ENCODE measurements at regions not wholly inside any gene's neighbourhood (a gene's known extent, or its start where the extent isn't known, plus 50 kb on each side); places are given as distances from the start of the nearest gene placed in this dataset.

GRCh38 chr14:89024691-89025090 is 200.2 kb downstream of the TTC8 start:
- Mint-ChIP-seq H3K27ac (no peak overlapping the region), H3K4me1 (peaks cover 5% of the 10 kb centered on the region), H3K27me3 (peaks cover 83% of the 10 kb centered on the region), H3K9me3 (no peaks in the 10 kb centered on the region), H3K4me3 (no peak overlapping the region)
- DNase-seq (no peak), ATAC-seq (no peak)

DNA sequence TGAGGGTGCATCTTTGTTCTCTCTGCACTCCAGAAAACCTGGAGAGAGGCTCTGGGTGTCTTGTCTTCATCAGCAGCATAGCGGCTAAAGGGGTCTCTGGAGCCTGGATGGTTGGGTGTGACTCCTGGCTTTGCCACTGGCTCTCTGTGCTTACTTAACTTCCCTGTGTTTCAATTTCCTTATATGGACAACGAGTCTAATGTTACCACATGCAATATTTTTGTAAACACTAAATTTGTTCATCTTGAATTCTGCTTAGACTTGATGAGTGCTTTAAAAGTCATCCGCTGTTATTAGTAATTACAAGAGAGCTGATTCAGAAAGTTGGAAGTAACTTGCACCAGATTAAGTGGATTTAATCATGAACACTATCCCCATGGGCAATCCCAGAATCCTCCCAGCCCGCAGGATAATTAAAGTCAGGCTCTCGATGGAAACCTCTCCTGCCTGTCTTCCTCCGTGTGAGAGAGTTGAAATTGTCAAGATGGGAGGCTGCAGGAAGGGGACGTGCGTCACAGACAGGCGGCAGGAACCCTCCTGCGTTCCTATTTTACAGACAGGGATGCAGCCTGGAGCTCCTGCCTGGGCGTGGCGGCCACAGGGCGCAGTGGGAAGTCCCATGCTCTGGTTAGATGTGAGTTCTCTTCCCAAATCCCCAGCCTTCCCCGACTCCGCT is 201.2 kb downstream of the TTC8 start:
- Mint-ChIP-seq H3K9me3 (no peaks in the 10 kb centered on the region), H3K27me3 (peaks cover 94% of the 10 kb centered on the region), H3K4me3 (no peak overlapping the region), H3K4me1 (peaks cover 5% of the 10 kb centered on the region), H3K27ac (no peak overlapping the region)
- no peak for ATAC-seq
- no peak for DNase-seq

DNA sequence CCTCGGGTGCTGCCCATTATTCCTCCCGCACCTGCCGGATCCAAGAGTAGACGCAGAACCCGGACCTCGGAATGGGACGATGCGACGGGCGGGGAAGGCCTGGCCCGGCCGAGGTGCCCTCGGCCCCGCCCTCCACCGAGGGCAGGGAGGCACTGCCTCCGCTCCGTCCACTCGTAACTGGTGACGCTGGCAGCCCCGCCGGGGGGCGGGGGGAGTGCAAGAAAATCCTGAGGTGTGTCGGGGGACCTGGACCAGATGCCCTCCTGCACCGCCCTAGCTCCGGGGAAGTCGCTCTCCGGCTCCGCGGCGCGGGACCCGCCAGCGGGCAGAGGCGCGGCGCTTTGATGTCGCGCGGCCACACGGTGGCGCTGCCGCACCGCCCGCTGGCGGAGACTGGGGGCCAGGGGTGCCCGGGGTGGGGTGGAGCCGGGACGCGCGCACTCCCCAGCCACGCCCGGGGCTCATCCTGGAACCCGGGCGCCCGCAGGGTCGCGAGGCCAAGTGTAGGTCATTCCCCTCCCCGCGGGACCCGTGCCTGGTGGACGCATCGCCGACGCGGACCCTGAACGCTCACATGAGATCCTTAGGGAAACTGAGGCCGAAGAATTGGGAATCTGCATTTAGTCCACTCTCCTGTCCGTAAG is 202.8 kb downstream of the TTC8 start:
- Mint-ChIP-seq H3K4me1 (peaks cover 5% of the 10 kb centered on the region), H3K9me3 (no peaks in the 10 kb centered on the region), H3K27me3 (peaks cover 86% of the 10 kb centered on the region), H3K27ac (no peak overlapping the region), H3K4me3 (peak overlapping the region; percentile 61 to 77)
- ATAC-seq (peak; percentile 92), DNase-seq (peak; percentile 65 to 73)

DNA sequence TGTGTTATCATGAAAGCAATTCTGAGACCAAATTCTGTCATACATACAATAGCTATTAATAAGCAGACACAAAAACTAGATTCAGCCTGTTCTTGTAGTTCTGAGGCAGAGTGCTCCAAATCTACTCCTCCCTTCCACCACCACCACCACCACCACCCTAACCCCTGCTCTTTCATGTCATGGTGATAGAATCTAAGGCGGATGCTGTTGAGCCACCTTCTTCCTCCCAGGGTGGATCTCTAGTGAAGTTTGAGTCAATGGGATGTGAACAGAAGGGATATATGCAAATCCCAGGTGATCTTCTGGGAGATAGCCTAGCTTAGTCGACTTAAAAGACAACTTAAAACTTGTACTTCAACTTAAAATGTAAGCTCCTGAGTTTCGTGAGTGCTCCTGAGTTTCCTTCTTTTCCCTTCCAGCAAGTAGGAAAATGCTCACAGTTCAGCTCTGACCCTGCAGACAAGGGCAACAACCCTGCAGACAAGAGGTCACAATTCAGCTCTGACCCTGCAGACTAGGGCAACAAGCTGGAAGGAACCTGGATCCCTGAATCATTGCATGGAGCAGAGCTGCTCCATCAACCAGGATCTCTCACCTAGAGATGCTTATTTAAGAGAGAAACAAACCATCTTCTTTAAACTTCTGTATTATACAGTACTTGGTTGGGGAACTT is 204.1 kb downstream of the TTC8 start:
- H3K9me3 Mint-ChIP-seq = no peaks in the 10 kb centered on the region
- H3K27me3 Mint-ChIP-seq = peaks cover 79% of the 10 kb centered on the region
- no peak overlapping the region for H3K27ac Mint-ChIP-seq
- ATAC-seq (no peak), DNase-seq (no peak)
- peaks cover 5% of the 10 kb centered on the region for H3K4me1 Mint-ChIP-seq
- no peak overlapping the region for H3K4me3 Mint-ChIP-seq

- H3K27me3 Mint-ChIP-seq = peaks cover 65% of the 10 kb centered on the region
- no peak overlapping the region for H3K4me3 Mint-ChIP-seq
These were observed 205.7 kb downstream of the TTC8 start for GRCh38 chr14:89029961-89030694.

GRCh38 chr14:89030921-89031320 is 206.5 kb downstream of the TTC8 start:
- no peaks in the 10 kb centered on the region for H3K9me3 Mint-ChIP-seq
- ATAC-seq = no peak

More at GRCh38 chr14:89029961-89030694, 205.7 kb downstream of the TTC8 start:
- no peak for ATAC-seq
- Mint-ChIP-seq H3K4me1 (peaks cover 5% of the 10 kb centered on the region), H3K27ac (no peak overlapping the region), H3K9me3 (no peaks in the 10 kb centered on the region)
- no peak for DNase-seq

GRCh38 chr14:89032086-89032649 is 207.7 kb downstream of the TTC8 start:
- Mint-ChIP-seq H3K9me3 (no peaks in the 10 kb centered on the region), H3K27me3 (peaks cover 60% of the 10 kb centered on the region), H3K4me3 (no peak overlapping the region), H3K4me1 (no peaks in the 10 kb centered on the region), H3K27ac (no peak overlapping the region)
- no peak for ATAC-seq
- no peak for DNase-seq

More at GRCh38 chr14:89030921-89031320, 206.5 kb downstream of the TTC8 start:
- Mint-ChIP-seq H3K27ac (no peak overlapping the region), H3K4me1 (peaks cover 5% of the 10 kb centered on the region), H3K27me3 (peaks cover 65% of the 10 kb centered on the region), H3K4me3 (no peak overlapping the region)
- DNase-seq = no peak

GRCh38 chr14:89033756-89034155 is 209.3 kb downstream of the TTC8 start:
- DNase-seq (no peak), ATAC-seq (no peak)
- no peak overlapping the region for H3K4me3 Mint-ChIP-seq
- no peaks in the 10 kb centered on the region for H3K4me1 Mint-ChIP-seq
- peaks cover 52% of the 10 kb centered on the region for H3K27me3 Mint-ChIP-seq
- no peaks in the 10 kb centered on the region for H3K9me3 Mint-ChIP-seq
- no peak overlapping the region for H3K27ac Mint-ChIP-seq

- H3K9me3 Mint-ChIP-seq = no peaks in the 10 kb centered on the region
- ATAC-seq (no peak), DNase-seq (no peak)
- H3K4me1 Mint-ChIP-seq = peaks cover 13% of the 10 kb centered on the region
- no peak overlapping the region for H3K4me3 Mint-ChIP-seq
- peaks cover 40% of the 10 kb centered on the region for H3K27me3 Mint-ChIP-seq
- H3K27ac Mint-ChIP-seq = no peak overlapping the region
These were observed 211.9 kb downstream of the TTC8 start for GRCh38 chr14:89036371-89036770.

DNA sequence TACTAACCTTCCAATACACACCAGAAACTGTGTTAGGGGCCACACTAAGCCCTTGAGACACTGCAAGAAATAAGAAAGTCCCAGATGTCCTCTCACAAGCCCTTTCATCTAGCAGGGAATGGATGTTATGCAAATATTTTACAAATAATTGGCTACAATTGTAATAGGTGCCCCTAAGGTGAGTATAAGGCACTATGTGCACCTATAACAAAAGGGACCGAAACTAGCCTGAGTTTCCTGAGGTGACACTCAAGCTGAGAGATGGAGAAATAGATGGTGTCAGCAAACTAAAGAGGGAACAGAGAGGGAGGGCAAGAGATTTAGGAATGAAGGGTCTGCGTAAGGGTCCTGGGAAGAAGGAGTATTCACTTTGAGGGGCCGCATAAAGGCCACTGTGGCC is 212.6 kb downstream of the TTC8 start:
- Mint-ChIP-seq H3K4me3 (no peak overlapping the region), H3K27me3 (peaks cover 40% of the 10 kb centered on the region), H3K27ac (peak overlapping the region in 1 of 2 donors; percentile 7), H3K9me3 (no peaks in the 10 kb centered on the region), H3K4me1 (peaks cover 13% of the 10 kb centered on the region)
- no peak for DNase-seq
- ATAC-seq = no peak

- Mint-ChIP-seq H3K27ac (no peak overlapping the region), H3K4me1 (peaks cover 13% of the 10 kb centered on the region), H3K4me3 (peak overlapping the region in 1 of 2 donors; percentile 87), H3K9me3 (peaks cover 0 to 7% of the 10 kb centered on the region in 2 donors), H3K27me3 (peaks cover 32% of the 10 kb centered on the region)
- DNase-seq (peak in 1 of 2 donors; percentile 7), ATAC-seq (peak; percentile 45)
These were observed 215.6 kb downstream of the TTC8 start for GRCh38 chr14:89040080-89040459.

DNA sequence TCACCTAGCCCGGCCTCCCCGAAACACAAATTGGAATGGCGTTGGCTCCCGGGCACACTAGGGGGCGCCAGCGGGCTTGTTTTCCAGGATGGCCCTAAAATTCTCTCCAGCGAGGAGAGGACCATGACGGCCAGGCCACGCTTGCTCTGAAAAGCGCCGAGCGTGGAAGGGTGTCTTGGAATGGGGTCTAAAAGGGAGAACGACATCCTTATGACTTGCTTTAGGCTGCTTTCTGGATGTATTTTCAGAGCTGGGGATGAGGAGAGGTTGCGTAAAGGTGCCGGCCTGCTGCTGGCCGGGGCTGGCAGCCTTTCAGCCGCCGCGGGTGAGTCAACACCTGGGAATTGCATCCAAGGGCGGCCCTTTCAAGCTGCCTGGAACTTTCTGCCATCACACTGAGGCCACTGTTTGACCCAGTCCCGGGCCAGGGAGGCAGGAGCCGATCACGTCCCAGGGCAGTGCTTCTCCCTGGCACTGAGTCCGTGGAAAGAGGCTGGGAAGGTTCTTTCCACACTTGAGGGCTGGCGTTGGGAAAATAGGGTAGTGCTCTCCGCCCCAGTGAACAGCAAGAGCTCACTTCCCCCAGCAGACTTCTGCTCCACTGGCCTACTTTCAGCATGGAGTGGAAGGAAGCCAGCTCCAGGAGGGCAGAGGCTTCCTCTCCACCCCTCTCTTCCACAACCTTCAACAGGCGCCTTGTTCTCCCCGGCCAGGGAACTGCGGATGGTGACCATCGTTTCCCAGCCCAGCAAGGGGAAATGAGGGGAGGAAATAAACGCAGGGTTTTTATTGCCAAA is 216.2 kb downstream of the TTC8 start:
- Mint-ChIP-seq H3K9me3 (peaks cover 0 to 7% of the 10 kb centered on the region in 2 donors), H3K4me3 (peak overlapping the region; percentile 75 to 87), H3K4me1 (peaks cover 13% of the 10 kb centered on the region), H3K27me3 (peaks cover 27% of the 10 kb centered on the region), H3K27ac (peak overlapping the region; percentile 72 to 91)
- DNase-seq (peak; percentile 80), ATAC-seq (peak; percentile 78)

DNA sequence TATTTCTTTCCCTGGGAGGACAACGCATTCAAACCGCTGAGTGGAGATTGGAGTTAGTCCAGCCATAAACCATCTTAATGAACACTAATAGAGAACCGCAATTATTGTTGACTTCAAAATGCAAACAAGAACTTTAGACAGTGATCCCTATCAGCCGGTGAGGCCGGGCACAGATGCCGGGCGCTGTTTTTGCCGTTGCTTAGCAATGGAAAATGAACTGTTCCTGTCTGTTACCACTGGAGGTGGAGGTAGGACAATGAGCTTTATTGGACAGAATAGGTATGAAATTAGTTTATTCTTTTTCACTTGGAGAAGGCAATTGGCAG is 216.8 kb downstream of the TTC8 start:
- H3K4me1 Mint-ChIP-seq = peaks cover 13% of the 10 kb centered on the region
- peaks cover 0 to 7% of the 10 kb centered on the region in 2 donors for H3K9me3 Mint-ChIP-seq
- ATAC-seq (no peak), DNase-seq (no peak)
- H3K27ac Mint-ChIP-seq = peak overlapping the region in 1 of 2 donors; percentile 72
- peak overlapping the region; percentile 6 to 87 for H3K4me3 Mint-ChIP-seq
- peaks cover 24% of the 10 kb centered on the region for H3K27me3 Mint-ChIP-seq

GRCh38 chr14:89042021-89042420 is 217.6 kb downstream of the TTC8 start:
- H3K27me3 Mint-ChIP-seq = peaks cover 20% of the 10 kb centered on the region
- ATAC-seq (no peak), DNase-seq (no peak)
- peaks cover 13% of the 10 kb centered on the region for H3K4me1 Mint-ChIP-seq
- no peak overlapping the region for H3K27ac Mint-ChIP-seq
- H3K9me3 Mint-ChIP-seq = peaks cover 0 to 7% of the 10 kb centered on the region in 2 donors
- no peak overlapping the region for H3K4me3 Mint-ChIP-seq

GRCh38 chr14:89053303-89053702 is 228.9 kb downstream of the TTC8 start:
- Mint-ChIP-seq H3K9me3 (peaks cover 19% of the 10 kb centered on the region in 2 donors), H3K4me1 (no peaks in the 10 kb centered on the region), H3K27me3 (no peaks in the 10 kb centered on the region), H3K4me3 (no peak overlapping the region), H3K27ac (no peak overlapping the region)
- no peak for ATAC-seq
- DNase-seq = no peak

All from stimulated activated naive CD8-positive, alpha-beta T cell treated with anti-CD3 and anti-CD28 coated beads, Interleukin-15, amount 100 ng/mL, for 72 hours (primary cell).